IMR-90 (cell line): ENCODE measurements at regions not wholly inside any gene's neighbourhood (a gene's known extent, or its start where the extent isn't known, plus 50 kb on each side); places are given as distances from the start of the nearest gene placed in this dataset.

Experiments used
- ATAC-seq: fragments of 200-7000 bp; cut with Tn5 transposase; 2 replicates; pipeline ENCODE4 v1.9.1; 2020; ENCODE audit warnings: low read depth, mild to moderate bottlenecking, moderate library complexity
- BruUV-seq: library from RNA; stranded (reverse); fragments of 400-500 nt; replicated peaks from 2 replicates; lab custom pipeline; 2021; lab: Mats Ljungman, UMichigan
- CTCF ChIA-PET: fragments of 300-600 bp; formaldehyde crosslinking; extraction: SDS; loops from one replicate; lab custom pipeline; 2021; ENCODE audit warnings: antibody characterized with exemption; lab: Yijun Ruan, JAX
- POLR2A ChIA-PET: fragments of 300-600 bp; sonication (Branson Sonifier 250); formaldehyde crosslinking; loops from one replicate; lab custom pipeline; 2022; ENCODE audit warnings: antibody characterized with exemption; ENCODE audit not compliant: unreplicated experiment; lab: Charles Lee
- DNase-seq: peaks from one replicate; pipeline ENCODE4 v3.0.0; 2013
- H2AFZ ChIP-seq: replicated peaks from 2 replicates; pipeline ENCODE3; 2013; ENCODE audit warnings: low read length, mild to moderate bottlenecking; ENCODE audit not compliant: poor library complexity
- H2AK5ac ChIP-seq: 2 replicates; pipeline ENCODE4 v1.6.1; 2013; ENCODE audit warnings: low read depth, low read length, inconsistent platforms
- H2AK9ac ChIP-seq: replicated peaks from 2 replicates; pipeline ENCODE3; 2013; ENCODE audit warnings: mild to moderate bottlenecking, low read depth, low read length, moderate library complexity; ENCODE audit not compliant: poor library complexity
- H2BK120ac ChIP-seq: 2 replicates; pipeline ENCODE4 v1.6.1; 2013; ENCODE audit warnings: low read depth, low read length, inconsistent platforms
- H2BK15ac ChIP-seq: 3 replicates; pipeline ENCODE4 v1.6.1; 2013; ENCODE audit warnings: low read depth, low read length, inconsistent platforms
- H2BK20ac ChIP-seq: 2 replicates; pipeline ENCODE4 v1.6.1; 2013; ENCODE audit warnings: low read depth, mild to moderate bottlenecking, inconsistent platforms, low read length, moderate library complexity
- H2BK5ac ChIP-seq: 2 replicates; pipeline ENCODE4 v1.6.1; 2013; ENCODE audit warnings: mild to moderate bottlenecking, low read depth, low read length, inconsistent platforms; ENCODE audit not compliant: poor library complexity, severe bottlenecking
- H3K14ac ChIP-seq: replicated peaks from 2 replicates; pipeline ENCODE4 v1.6.1; 2013; ENCODE audit warnings: low read depth, low read length, inconsistent platforms
- H3K18ac ChIP-seq: 2 replicates; pipeline ENCODE4 v1.6.1; 2013; ENCODE audit warnings: low read depth, low read length, control low read depth
- H3K23ac ChIP-seq: 2 replicates; pipeline ENCODE4 v1.6.1; 2013; ENCODE audit warnings: low read depth, low read length, inconsistent platforms
- H3K27ac ChIP-seq: 2 replicates; pipeline ENCODE4 v1.5.1; 2013; ENCODE audit warnings: mild to moderate bottlenecking, control low read depth, low read length; ENCODE audit not compliant: insufficient read depth
- H3K27me3 ChIP-seq: 2 replicates; pipeline ENCODE4 v1.6.1; 2013; ENCODE audit warnings: low read length; ENCODE audit not compliant: control insufficient read depth, insufficient read depth
- H3K36me3 ChIP-seq: 2 replicates; pipeline ENCODE4 v1.6.1; 2013; ENCODE audit warnings: low read length, mixed read lengths; ENCODE audit not compliant: control insufficient read depth, insufficient read depth
- H3K4ac ChIP-seq: 2 replicates; pipeline ENCODE4 v1.6.1; 2013; ENCODE audit warnings: low read depth, low read length, inconsistent platforms
- H3K4me1 ChIP-seq: 2 replicates; pipeline ENCODE4 v1.6.1; 2013; ENCODE audit warnings: low read length, mixed read lengths; ENCODE audit not compliant: control insufficient read depth, insufficient read depth
- H3K4me2 ChIP-seq: 2 replicates; pipeline ENCODE4 v1.6.1; 2013; ENCODE audit warnings: low read depth, mild to moderate bottlenecking, control low read depth, low read length, moderate library complexity
- H3K4me3 ChIP-seq: 2 replicates; pipeline ENCODE4 v1.5.1; 2013; ENCODE audit warnings: low read depth, mild to moderate bottlenecking, control low read depth, low read length, moderate library complexity; ENCODE audit not compliant: insufficient read depth
- H3K56ac ChIP-seq: 2 replicates; pipeline ENCODE4 v1.6.1; 2013; ENCODE audit warnings: low read length, inconsistent platforms; ENCODE audit not compliant: insufficient read depth; ENCODE audit errors: extremely low read depth
- H3K79me1 ChIP-seq, 2 experiments: 2 replicates each; pipeline ENCODE4 v1.6.1; 2013; ENCODE audit warnings: low read length in 2 of 2, inconsistent platforms in 1 of 2, low read depth in 1 of 2
- H3K9ac ChIP-seq: 2 replicates; pipeline ENCODE4 v1.6.1; 2013; ENCODE audit warnings: low read depth, low read length, control low read depth
- H3K9me1 ChIP-seq: 2 replicates; pipeline ENCODE4 v1.6.1; 2013; ENCODE audit warnings: low read length, inconsistent platforms; ENCODE audit not compliant: insufficient read depth
- H3K9me3 ChIP-seq: 2 replicates; pipeline ENCODE4 v1.6.1; 2013; ENCODE audit warnings: low read length; ENCODE audit not compliant: control insufficient read depth, insufficient read depth
- H4K20me1 ChIP-seq: 2 replicates; pipeline ENCODE4 v1.6.1; 2013; ENCODE audit warnings: low read length, inconsistent platforms; ENCODE audit not compliant: insufficient read depth
- H4K5ac ChIP-seq: 2 replicates; pipeline ENCODE4 v1.6.1; 2013; ENCODE audit warnings: mild to moderate bottlenecking, low read depth, low read length, control low read depth
- H4K8ac ChIP-seq, 2 experiments: 2 replicates each; pipeline ENCODE4 v1.6.1; 2013; ENCODE audit warnings: low read depth in 2 of 2, low read length in 2 of 2, control low read depth in 1 of 2, inconsistent platforms in 1 of 2
- H4K91ac ChIP-seq: 2 replicates; pipeline ENCODE4 v1.6.1; 2013; ENCODE audit warnings: low read depth, low read length, inconsistent platforms; ENCODE audit not compliant: insufficient read depth
- CEBPB ChIP-seq: IDR thresholded peaks from 2 replicates; pipeline ENCODE4 v1.6.1; 2012; ENCODE audit warnings: low read depth, low read length, improper control_type of control experiment
- CHD1 ChIP-seq: IDR thresholded peaks from 2 replicates; pipeline ENCODE4 v1.6.1; 2012; ENCODE audit warnings: low read depth, low read length, improper control_type of control experiment
- MAFK ChIP-seq: IDR thresholded peaks from 2 replicates; pipeline ENCODE4 v1.6.1; 2012; ENCODE audit warnings: low read depth, low read length, improper control_type of control experiment
- MAZ ChIP-seq: IDR thresholded peaks from 2 replicates; pipeline ENCODE4 v1.6.1; 2012; ENCODE audit warnings: low read depth, mild to moderate bottlenecking, low read length, improper control_type of control experiment, moderate library complexity, borderline replicate concordance
- MXI1 ChIP-seq: IDR thresholded peaks from 2 replicates; pipeline ENCODE4 v1.6.1; 2012; ENCODE audit warnings: low read depth, mild to moderate bottlenecking, low read length, moderate library complexity, borderline replicate concordance
- NFE2L2 ChIP-seq: fragments of 150-350 bp; IDR thresholded peaks from 2 replicates; pipeline ENCODE4 v1.6.1; 2016; ENCODE audit warnings: low read depth, mild to moderate bottlenecking, low read length
- POLR2A ChIP-seq: IDR thresholded peaks from 2 replicates; pipeline ENCODE4 v1.6.1; 2012; ENCODE audit warnings: mild to moderate bottlenecking, low read depth, low read length
- RAD21 ChIP-seq: IDR thresholded peaks from 2 replicates; pipeline ENCODE4 v1.6.1; 2012; ENCODE audit warnings: low read length, improper control_type of control experiment
- RCOR1 ChIP-seq: IDR thresholded peaks from 2 replicates; pipeline ENCODE4 v1.6.1; 2012; ENCODE audit warnings: mild to moderate bottlenecking, low read length, improper control_type of control experiment; ENCODE audit not compliant: insufficient replicate concordance
- RFX5 ChIP-seq: IDR thresholded peaks from 2 replicates; pipeline ENCODE4 v1.8.0; 2012; ENCODE audit warnings: low read depth, mild to moderate bottlenecking, low read length, moderate library complexity
- SMC3 ChIP-seq: fragments of 150-350 bp; IDR thresholded peaks from 2 replicates; pipeline ENCODE4 v1.6.1; 2016; ENCODE audit warnings: low read depth, mild to moderate bottlenecking, antibody characterized with exemption, low read length, moderate library complexity
- WGBS, 2 experiments: methylation state at CpG; one replicate each; pipeline versions ENCODE4 v1.1.5 to v1.1.7; 2013; ENCODE audit warnings: missing lambda C conversion rate in 2 of 2; ENCODE audit not compliant: insufficient read length in 1 of 2; ENCODE audit errors: extremely low coverage in 2 of 2; 5-methylcytosine and 5-hydroxymethylcytosine counted together
- dilution Hi-C: fragments of 300-500 bp; cut with HindIII; formaldehyde crosslinking; loops from one replicate; pipeline ENCODE4 v1.14.3; 2018; ENCODE audit warnings: low sequenced_read_pairs; ENCODE audit not compliant: unreplicated experiment
- in situ Hi-C: fragments of 300-500 bp; cut with MboI; formaldehyde crosslinking; loops from 3 replicates; pipeline ENCODE4 v1.14.3; 2019; ENCODE audit warnings: low sequenced_read_pairs, inconsistent platforms, mixed read lengths
- intact Hi-C: fragments of 100-400 bp; cut with micrococcal nuclease; formaldehyde crosslinking; loops from 2 replicates; pipeline ENCODE4 v1.10.0; 2022
- TF ChIP-seq, protein P1 (sequence below): fragments of 150-350 bp; IDR thresholded peaks from 2 replicates; pipeline ENCODE4 v1.6.1; 2016; ENCODE audit warnings: low read depth, mild to moderate bottlenecking, low read length, moderate library complexity, borderline replicate concordance

GRCh38 chr13:99777873-99778272 is 193.7 kb downstream of the ZIC5 start:
- dilution Hi-C loops (no loop called here), in situ Hi-C loops (no loop called here), intact Hi-C loops (no loop called here)
- no peak overlapping the region for H2BK15ac ChIP-seq
- H3K4me2 ChIP-seq: no peak overlapping the region
- H3K4ac ChIP-seq: no peak overlapping the region
- no peak overlapping the region for H2AFZ ChIP-seq
- TF ChIP-seq, protein P1, sequence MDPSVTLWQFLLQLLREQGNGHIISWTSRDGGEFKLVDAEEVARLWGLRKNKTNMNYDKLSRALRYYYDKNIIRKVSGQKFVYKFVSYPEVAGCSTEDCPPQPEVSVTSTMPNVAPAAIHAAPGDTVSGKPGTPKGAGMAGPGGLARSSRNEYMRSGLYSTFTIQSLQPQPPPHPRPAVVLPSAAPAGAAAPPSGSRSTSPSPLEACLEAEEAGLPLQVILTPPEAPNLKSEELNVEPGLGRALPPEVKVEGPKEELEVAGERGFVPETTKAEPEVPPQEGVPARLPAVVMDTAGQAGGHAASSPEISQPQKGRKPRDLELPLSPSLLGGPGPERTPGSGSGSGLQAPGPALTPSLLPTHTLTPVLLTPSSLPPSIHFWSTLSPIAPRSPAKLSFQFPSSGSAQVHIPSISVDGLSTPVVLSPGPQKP: no peak
- TF ChIP-seq CHD1 (no peak), RCOR1 (no peak), MAZ (no peak), SMC3 (no peak), MXI1 (no peak), CEBPB (no peak), POLR2A (no peak), MAFK (no peak), RAD21 (no peak), RFX5 (no peak), NFE2L2 (no peak)
- no peak overlapping the region for H4K5ac ChIP-seq
- no peak overlapping the region for H3K9ac ChIP-seq
- no peak overlapping the region for H4K8ac ChIP-seq
- H4K91ac ChIP-seq: no peak overlapping the region
- no peaks in the 10 kb centered on the region for H4K20me1 ChIP-seq
- H3K14ac ChIP-seq: no peak overlapping the region
- 60% methylated on average over 2 of the region's 3 CpGs; no CpG with 5 or more reads in 1 of the 2 experiments for WGBS, 2 experiments
- H2BK5ac ChIP-seq: no peak overlapping the region
- no peak overlapping the region for H3K4me3 ChIP-seq
- no peak overlapping the region for H2AK9ac ChIP-seq
- no peak overlapping the region for H2AK5ac ChIP-seq
- no peak overlapping the region for H2BK120ac ChIP-seq
- no peak overlapping the region for H3K56ac ChIP-seq
- ATAC-seq (no peak), DNase-seq (no peak)
- no peak overlapping the region for H3K23ac ChIP-seq
- no peaks in the 10 kb centered on the region for H3K4me1 ChIP-seq
- H3K27me3 ChIP-seq: no peaks in the 10 kb centered on the region
- no peaks in the 10 kb centered on the region for H3K36me3 ChIP-seq
- H3K18ac ChIP-seq: no peak overlapping the region
- no TSS peak for BruUV-seq
- no peaks in the 10 kb centered on the region for H3K9me1 ChIP-seq
- H3K27ac ChIP-seq: no peak overlapping the region
- H3K9me3 ChIP-seq: peaks cover 2% of the 10 kb centered on the region; the same call in 1 of the 2 replicates
- no peak overlapping the region for H2BK20ac ChIP-seq
- CTCF ChIA-PET: no interaction called here
- no peaks in the 10 kb centered on the region for H3K79me1 ChIP-seq
- POLR2A ChIA-PET: interaction anchor here (0.6 kb wide), 1 partner anchor 1057 kb away, joined by 4 read pairs; no protein-coding TSS in a partner anchor
